IMR-90 (cell line): ENCODE measurements at regions not wholly inside any gene's neighbourhood (a gene's known extent, or its start where the extent isn't known, plus 50 kb on each side); places are given as distances from the start of the nearest gene placed in this dataset.

ENCODE experiments used
- POLR2A ChIP-seq: IDR thresholded peaks from 2 replicates; pipeline ENCODE4 v1.6.1; 2012; ENCODE audit warnings: mild to moderate bottlenecking, low read depth, low read length
- TF ChIP-seq, protein P1 (sequence below): conservative IDR thresholded peaks from 2 replicates; pipeline ENCODE4 v1.5.1; 2012; ENCODE audit warnings: mild to moderate bottlenecking, low read depth, low read length, improper control_type of control experiment

DNA sequence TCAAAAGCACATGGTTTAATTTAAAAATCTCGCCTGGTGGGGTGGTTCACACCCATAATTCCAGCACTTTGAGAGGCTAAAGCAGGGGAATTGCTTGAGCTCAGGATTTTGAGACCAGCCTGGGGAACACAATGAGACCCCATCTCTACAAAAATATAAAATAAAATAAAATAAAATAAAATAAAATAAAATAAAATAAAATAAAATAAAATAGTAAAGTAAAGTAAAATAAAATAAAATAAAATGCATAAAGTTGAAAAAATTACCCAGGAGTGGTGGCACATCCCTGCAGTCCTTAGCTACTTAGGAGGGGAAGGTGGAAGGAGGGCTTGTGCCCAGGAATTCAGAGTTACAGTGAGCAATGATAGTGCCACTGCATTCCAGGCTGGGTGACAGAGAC, 88.7 kb upstream of the MS4A8 start:
- TF ChIP-seq, protein P1, sequence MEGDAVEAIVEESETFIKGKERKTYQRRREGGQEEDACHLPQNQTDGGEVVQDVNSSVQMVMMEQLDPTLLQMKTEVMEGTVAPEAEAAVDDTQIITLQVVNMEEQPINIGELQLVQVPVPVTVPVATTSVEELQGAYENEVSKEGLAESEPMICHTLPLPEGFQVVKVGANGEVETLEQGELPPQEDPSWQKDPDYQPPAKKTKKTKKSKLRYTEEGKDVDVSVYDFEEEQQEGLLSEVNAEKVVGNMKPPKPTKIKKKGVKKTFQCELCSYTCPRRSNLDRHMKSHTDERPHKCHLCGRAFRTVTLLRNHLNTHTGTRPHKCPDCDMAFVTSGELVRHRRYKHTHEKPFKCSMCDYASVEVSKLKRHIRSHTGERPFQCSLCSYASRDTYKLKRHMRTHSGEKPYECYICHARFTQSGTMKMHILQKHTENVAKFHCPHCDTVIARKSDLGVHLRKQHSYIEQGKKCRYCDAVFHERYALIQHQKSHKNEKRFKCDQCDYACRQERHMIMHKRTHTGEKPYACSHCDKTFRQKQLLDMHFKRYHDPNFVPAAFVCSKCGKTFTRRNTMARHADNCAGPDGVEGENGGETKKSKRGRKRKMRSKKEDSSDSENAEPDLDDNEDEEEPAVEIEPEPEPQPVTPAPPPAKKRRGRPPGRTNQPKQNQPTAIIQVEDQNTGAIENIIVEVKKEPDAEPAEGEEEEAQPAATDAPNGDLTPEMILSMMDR, result no peak
- TF ChIP-seq POLR2A, result no peak
